Inferior parietal cortex (tissue), 1 donor: ENCODE measurements at regions not wholly inside any gene's neighbourhood (a gene's known extent, or its start where the extent isn't known, plus 50 kb on each side); places are given as distances from the start of the nearest gene placed in this dataset.

Experiments
- DNase-seq: peaks from one replicate; pipeline ENCODE4 v3.0.0-alpha.2; 2016; ENCODE audit errors: extremely low spot score

GRCh38 chr5:89471115-89471514 lies 588.1 kb upstream of the MEF2C start:
- no peak for DNase-seq

- DNase-seq = no peak
Observed at GRCh38 chr5:89470658-89471057, 587.7 kb upstream of the MEF2C start.

- no peak for DNase-seq
Observed at GRCh38 chr5:89458332-89458656, 575.3 kb upstream of the MEF2C start.

- no peak for DNase-seq
Observed at GRCh38 chr5:89457411-89458331, 574.7 kb upstream of the MEF2C start.

- no peak for DNase-seq
Observed at GRCh38 chr5:89452081-89452480, 569.1 kb upstream of the MEF2C start.

GRCh38 chr5:89451263-89451662 lies 568.3 kb upstream of the MEF2C start:
- no peak for DNase-seq

GRCh38 chr5:89450149-89450538 lies 567.2 kb upstream of the MEF2C start:
- no peak for DNase-seq

GRCh38 chr5:89449392-89450148 lies 566.6 kb upstream of the MEF2C start:
- DNase-seq = no peak

GRCh38 chr5:89447027-89447426 lies 564.0 kb upstream of the MEF2C start:
- DNase-seq = no peak

- no peak for DNase-seq
Observed at GRCh38 chr5:89445106-89445745, 562.2 kb upstream of the MEF2C start.

- DNase-seq = no peak
Observed at GRCh38 chr5:89444088-89444487, 561.1 kb upstream of the MEF2C start.

GRCh38 chr5:89443508-89443907 lies 560.5 kb upstream of the MEF2C start:
- no peak for DNase-seq

- DNase-seq = no peak
Observed at GRCh38 chr5:89441965-89442364, 559.0 kb upstream of the MEF2C start.

- no peak for DNase-seq
Observed at GRCh38 chr5:89440670-89441069, 557.7 kb upstream of the MEF2C start.

- no peak for DNase-seq
Observed at GRCh38 chr5:89437450-89438435, 554.8 kb upstream of the MEF2C start.

- DNase-seq = no peak
Observed at GRCh38 chr5:89436464-89436863, 553.5 kb upstream of the MEF2C start.

GRCh38 chr5:89435347-89435746 lies 552.4 kb upstream of the MEF2C start:
- no peak for DNase-seq

- DNase-seq = no peak
Observed at GRCh38 chr5:89428624-89429023, 545.6 kb upstream of the MEF2C start.

- DNase-seq = no peak
Observed at GRCh38 chr5:89425062-89425461, 542.1 kb upstream of the MEF2C start.

- no peak for DNase-seq
Observed at GRCh38 chr5:89421035-89421434, 538.1 kb upstream of the MEF2C start.

- DNase-seq = no peak
Observed at GRCh38 chr5:89418407-89419085, 535.6 kb upstream of the MEF2C start.
